HG03175 (cell line): ENCODE measurements at regions not wholly inside any gene's neighbourhood (a gene's known extent, or its start where the extent isn't known, plus 50 kb on each side); places are given as distances from the start of the nearest gene placed in this dataset.
"Not testable (repeated sequence)": the region's sequence is repeated elsewhere in the genome, so short reads cannot be mapped to it uniquely, and the experiment has no call there.

ENCODE experiments used
- ATAC-seq: cut with Tn5 transposase; IDR thresholded peaks from one replicate; pipeline ENCODE4 v1.9.1; 2021; ENCODE audit warnings: mild to moderate bottlenecking, moderate library complexity; ENCODE audit not compliant: unreplicated experiment

- no peak for ATAC-seq
Measured at GRCh38 chr5:174610968-174611367, 113.4 kb upstream of the MSX2 start.

GRCh38 chr5:174612686-174613085, 111.7 kb upstream of the MSX2 start:
- no peak for ATAC-seq

- ATAC-seq: no peak
Measured at GRCh38 chr5:174614500-174615135, 109.8 kb upstream of the MSX2 start.

- ATAC-seq: no peak
Measured at GRCh38 chr5:174616036-174616435, 108.3 kb upstream of the MSX2 start.

DNA sequence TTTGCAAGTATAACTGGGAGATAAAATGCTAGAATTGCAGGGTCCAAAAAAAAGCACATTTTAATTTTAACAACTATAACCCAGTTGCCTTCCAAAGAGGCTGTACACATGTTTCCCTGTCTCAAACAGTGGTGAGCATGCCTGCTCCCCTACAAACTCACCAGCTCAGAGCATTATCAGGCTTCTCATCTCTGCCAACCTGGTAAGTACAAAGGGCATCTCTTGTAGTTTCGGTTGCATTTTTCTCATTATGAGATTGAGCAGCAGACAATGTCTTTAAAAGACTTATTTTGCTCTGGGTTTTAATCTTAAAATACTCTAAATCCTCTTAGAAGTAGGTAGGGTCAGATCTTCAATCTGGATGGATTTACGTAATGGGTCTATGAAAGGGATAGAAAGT, 107.1 kb upstream of the MSX2 start:
- ATAC-seq: no peak

DNA sequence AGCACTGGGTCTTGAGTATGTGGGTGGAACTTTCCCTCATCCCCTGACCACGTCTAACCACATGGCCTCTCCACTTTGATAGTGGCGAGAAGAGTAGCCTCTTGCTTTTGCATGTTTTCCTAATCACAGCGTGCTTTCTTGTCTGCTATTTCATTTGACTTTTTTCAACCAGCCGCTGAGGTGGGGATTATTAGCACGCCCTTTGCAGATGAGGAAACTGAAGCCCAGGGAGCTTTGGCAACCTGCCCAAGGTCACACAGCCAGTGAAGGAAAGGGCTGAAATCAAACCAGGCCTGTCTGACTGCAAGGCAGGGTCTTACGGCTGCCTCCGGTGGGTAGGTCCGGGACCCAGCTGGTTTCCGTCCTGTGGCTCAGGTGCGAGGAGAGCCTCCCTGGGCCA, 106.5 kb upstream of the MSX2 start:
- no peak for ATAC-seq

GRCh38 chr5:174618589-174618988, 105.8 kb upstream of the MSX2 start:
- no peak for ATAC-seq

- ATAC-seq: no peak
Measured at GRCh38 chr5:174622067-174622466, 102.3 kb upstream of the MSX2 start.

- ATAC-seq: no peak
Measured at GRCh38 chr5:174623018-174623417, 101.4 kb upstream of the MSX2 start.

GRCh38 chr5:174623433-174624019, 100.9 kb upstream of the MSX2 start:
- ATAC-seq: no peak

GRCh38 chr5:174624733-174625522, 99.5 kb upstream of the MSX2 start:
- no peak for ATAC-seq

DNA sequence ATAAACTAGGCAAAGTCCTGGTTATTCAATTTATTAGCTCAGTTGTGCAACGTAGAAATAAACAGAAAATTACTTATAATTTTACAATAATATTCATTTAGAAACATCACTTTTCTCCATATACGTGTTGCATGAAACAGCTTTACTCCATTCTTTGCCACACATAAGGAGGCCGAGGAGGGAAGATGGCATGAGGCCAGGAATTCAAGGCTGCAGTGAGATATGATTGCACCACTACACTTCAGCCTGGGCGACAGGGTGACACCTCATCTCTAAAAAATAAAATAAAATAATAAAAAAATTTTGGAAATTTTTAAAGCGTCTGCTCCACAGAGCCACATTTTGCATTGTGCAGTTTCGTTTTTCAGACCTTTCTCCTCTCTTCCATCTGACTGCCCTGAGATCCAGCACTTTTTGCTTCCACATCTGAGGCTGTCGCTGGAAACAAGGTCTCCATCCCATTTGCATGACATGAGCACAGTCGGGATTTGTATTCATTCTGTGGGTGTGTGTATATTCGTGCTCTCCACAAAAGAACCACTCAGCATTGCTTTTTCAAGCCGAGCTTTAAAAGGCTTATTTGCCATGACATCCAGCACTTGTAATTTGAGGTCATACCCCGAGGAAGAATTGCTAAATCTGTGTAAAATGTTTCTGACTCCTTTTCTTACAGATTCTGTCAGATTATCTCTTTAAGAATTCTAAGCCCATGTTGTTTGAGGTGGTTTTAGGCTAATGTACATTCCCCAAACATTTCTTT, 98.6 kb upstream of the MSX2 start:
- ATAC-seq: no peak

DNA sequence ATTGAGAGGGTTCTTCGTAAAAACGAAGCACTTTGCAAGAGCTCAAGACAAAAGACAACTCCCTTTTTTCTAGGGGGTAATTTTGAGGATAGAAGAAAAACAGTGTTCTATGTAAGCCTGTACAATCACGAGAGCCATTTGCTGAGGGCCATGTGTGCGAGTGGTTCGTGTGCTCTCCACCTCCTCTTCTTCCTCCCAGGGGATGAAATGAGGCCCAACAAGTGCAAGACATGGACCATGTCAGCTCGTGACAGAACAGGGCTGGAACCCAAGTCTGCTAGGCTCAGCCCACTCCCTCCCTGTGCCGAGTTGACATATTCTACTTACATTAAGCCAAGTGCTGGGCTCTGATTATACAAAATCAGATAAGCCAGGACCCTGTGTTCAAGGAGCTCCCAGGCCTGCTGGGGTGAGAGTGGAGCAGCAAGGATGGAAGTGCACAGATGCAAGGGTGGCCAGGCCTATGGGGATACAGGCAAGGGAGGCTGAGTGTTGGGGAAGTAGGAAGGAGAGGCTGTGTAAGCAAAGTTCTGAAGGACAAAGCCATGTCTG, 97.9 kb upstream of the MSX2 start:
- ATAC-seq: no peak

- ATAC-seq: no peak
Measured at GRCh38 chr5:174636094-174636493, 88.3 kb upstream of the MSX2 start.

DNA sequence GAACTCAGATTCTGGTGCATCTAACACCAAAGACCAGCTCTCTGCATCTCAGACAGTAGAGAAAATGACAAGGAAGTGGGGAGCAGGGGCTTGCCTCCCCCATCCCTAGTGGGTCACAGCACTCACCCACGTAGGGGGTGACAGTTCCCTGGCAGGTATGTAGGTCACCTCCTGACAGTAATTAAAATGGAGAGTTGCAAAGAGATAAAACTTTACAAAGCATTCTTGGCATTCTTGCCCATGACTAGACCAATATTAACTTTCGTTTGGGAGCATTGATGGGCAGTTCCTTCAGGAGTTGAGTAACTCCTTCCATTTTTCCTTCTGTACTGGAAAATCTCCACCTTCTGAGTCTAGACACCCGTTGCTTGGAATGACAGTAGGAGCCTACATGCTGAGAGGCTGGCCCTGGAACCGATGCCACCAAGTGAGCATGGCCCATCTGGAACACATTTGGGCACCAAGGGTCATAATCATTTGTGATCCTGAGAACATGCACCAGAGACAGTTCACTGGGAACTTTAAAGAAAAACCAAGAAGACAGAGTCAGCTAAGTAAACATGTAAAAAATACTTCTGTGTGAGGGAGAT, 81.5 kb upstream of the MSX2 start:
- ATAC-seq: no peak

DNA sequence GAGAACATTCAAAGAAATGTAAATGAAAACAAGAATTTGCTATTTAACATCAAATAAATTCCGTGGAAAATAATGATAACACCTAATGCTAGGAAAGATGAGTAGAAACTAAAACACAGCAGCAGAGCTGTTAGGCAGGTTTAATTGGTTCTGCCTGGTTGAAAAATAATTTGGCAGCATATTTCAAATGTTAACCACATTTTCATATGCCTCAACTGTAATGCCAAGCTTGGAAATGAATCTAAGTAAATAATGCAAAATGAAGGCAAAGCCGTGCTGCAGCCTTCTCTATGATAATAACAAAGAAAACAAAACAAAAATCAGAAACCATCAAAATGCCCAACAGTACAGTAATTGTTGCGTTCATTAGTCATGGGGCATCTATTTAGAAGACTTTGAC, 79.9 kb upstream of the MSX2 start:
- no peak for ATAC-seq

DNA sequence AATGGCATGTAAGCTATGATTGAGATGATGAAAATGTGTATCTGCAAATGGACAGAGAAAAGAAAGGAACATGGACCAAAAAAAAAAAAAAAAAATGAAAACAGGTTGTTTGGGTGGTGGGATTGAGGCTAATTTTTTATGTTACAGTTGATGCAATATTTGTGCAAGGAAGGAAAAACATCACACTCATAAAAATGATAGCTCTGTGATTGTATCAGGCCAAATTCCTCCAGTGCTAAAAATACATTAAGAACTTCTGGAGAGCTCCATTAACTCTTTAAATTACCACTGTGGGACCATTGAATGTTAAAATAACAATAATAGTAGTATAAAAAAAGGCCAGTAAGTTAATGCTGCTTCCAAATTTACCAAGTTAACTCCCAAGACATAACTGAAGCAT, 79.5 kb upstream of the MSX2 start:
- no peak for ATAC-seq

DNA sequence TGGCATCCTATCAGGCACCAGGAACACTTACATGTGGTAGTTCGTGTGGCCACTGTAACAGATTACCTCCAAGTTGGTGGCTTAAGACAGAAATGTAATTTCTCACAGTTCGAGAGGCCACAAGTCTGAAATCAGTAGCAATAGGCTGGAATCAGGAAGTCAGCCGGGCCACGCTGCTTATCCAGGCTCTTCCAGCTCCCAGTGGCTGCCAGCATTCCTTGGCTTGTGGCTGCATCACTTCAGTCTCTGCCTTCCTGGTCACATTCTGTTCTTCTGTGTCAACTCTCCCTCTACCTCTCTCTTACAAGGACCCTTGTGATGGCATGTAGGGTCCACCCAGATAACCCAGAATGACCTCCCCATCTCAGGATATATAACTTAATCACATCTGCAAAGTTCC, 78.7 kb upstream of the MSX2 start:
- no peak for ATAC-seq

- not testable (repeated sequence) for ATAC-seq
Measured at GRCh38 chr5:174648618-174649017, 75.8 kb upstream of the MSX2 start.

DNA sequence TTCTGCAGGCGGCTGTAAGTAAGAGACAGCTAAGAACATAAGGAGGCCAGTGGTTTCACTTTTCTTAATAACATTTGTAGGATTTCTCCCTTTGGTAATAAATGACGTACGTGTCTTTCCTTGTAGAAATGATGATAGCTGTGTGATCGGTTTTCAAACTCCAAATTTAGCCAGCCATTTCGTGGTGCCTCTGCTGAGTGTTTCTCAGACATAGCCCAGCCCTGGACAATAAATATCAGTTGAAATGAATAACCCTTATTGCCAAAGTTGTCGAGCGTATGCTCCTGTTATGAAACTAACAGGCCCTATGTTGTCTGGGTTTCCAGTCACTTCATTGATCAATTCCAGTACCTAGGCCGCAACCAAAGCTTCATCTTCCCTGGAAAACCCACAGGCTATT, 75.0 kb upstream of the MSX2 start:
- ATAC-seq: no peak

DNA sequence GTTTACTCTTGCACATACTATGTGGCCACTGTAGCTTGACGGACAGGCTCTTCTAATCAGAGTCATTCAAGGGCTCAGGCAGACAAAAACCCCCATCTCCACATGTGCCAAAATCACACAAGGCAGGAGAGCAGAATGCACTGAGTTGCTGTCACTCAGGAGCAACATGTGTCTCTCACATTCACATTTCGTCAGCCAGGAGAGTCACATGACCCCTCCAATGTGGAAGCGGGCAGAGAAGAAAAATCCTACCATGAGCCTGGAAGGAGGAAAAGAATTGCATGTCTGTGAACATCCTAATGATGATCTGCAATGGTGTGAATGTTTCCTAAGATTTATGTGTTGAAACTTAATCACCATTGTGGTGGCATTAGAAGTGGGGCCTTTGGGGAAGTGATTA, 69.9 kb upstream of the MSX2 start:
- ATAC-seq: no peak
